ENCODE measurements at regions not wholly inside any gene's neighbourhood (a gene's known extent, or its start where the extent isn't known, plus 50 kb on each side); places are given as distances from the start of the nearest gene placed in this dataset.

GRCh38 chr2:120885749-120886148 is 150.1 kb downstream of the GLI2 start:
- H3K4me1 ChIP-seq = peaks cover 0 to 33% (median 24%) of the 10 kb centered on the region in 4 donors
- peaks cover 0 to 9% (median 0%) of the 10 kb centered on the region in 3 donors for H3K27me3 ChIP-seq
- H3K27ac ChIP-seq = no peak overlapping the region
- H3K4me3 ChIP-seq = no peak overlapping the region
- TF ChIP-seq POLR2AphosphoS5 (IDR thresholded peaks at IDR 0.05) = no peak
- no peak for TF ChIP-seq POLR2A (IDR thresholded peaks at IDR 0.05)
- no peak for TF ChIP-seq EP300 (IDR thresholded peaks at IDR 0.05)
- TF ChIP-seq CTCF (IDR thresholded peaks at IDR 0.05) = no peak
- intact Hi-C loops (cut with DNase I; ENCODE audit: low total_unique reads) = no loop called here
- DNase-seq = no peak
- H3K36me3 ChIP-seq = no peaks in the 10 kb centered on the region
- WGBS, 5 donors = 85 to 95% (median 91%) methylated on average over 4 of the region's 4 CpGs
- H3K9me3 ChIP-seq = no peaks in the 10 kb centered on the region

GRCh38 chr2:120886534-120887319 is 151.1 kb downstream of the GLI2 start:
- WGBS, 5 donors = 56 to 74% (median 66%) methylated on average over 17 to 18 of the region's 18 CpGs
- DNase-seq = peak in 1 of 2 donors; percentile 61
- peaks cover 0 to 9% (median 0%) of the 10 kb centered on the region in 3 donors for H3K27me3 ChIP-seq
- H3K27ac ChIP-seq = no peak overlapping the region
- no peak for TF ChIP-seq POLR2A (IDR thresholded peaks at IDR 0.05)
- no peak for TF ChIP-seq EP300 (IDR thresholded peaks at IDR 0.05)
- no peak for TF ChIP-seq CTCF (IDR thresholded peaks at IDR 0.05)
- no peak for TF ChIP-seq POLR2AphosphoS5 (IDR thresholded peaks at IDR 0.05)
- H3K4me1 ChIP-seq = peaks cover 0 to 33% (median 24%) of the 10 kb centered on the region in 4 donors
- H3K36me3 ChIP-seq = no peaks in the 10 kb centered on the region
- H3K4me3 ChIP-seq = no peak overlapping the region
- H3K9me3 ChIP-seq = no peaks in the 10 kb centered on the region
- intact Hi-C loops (cut with DNase I; ENCODE audit: low total_unique reads) = no loop called here

GRCh38 chr2:120887320-120887697 is 151.6 kb downstream of the GLI2 start:
- WGBS, 5 donors = 29 to 54% (median 34%) methylated on average over 9 to 11 of the region's 11 CpGs
- intact Hi-C loops (cut with DNase I; ENCODE audit: low total_unique reads) = no loop called here

GRCh38 chr2:120887741-120888231 is 152.1 kb downstream of the GLI2 start:
- Histone ChIP-seq H3K9me3 (no peaks in the 10 kb centered on the region), H3K27ac (no peak overlapping the region), H3K4me1 (peaks cover under 1 to 24% (median 19%) of the 10 kb centered on the region in 4 donors), H3K27me3 (peaks cover 0 to 9% (median 0%) of the 10 kb centered on the region in 3 donors), H3K4me3 (no peak overlapping the region), H3K36me3 (no peaks in the 10 kb centered on the region)
- DNase-seq = peak; percentile 46 to 49
- WGBS, 5 donors = 21 to 60% (median 41%) methylated on average over 8 to 14 of the region's 14 CpGs
- intact Hi-C loops (cut with DNase I; ENCODE audit: low total_unique reads) = no loop called here
- TF ChIP-seq EP300 (IDR thresholded peaks at IDR 0.05) = no peak
- TF ChIP-seq POLR2A (IDR thresholded peaks at IDR 0.05) = no peak
- TF ChIP-seq CTCF (IDR thresholded peaks at IDR 0.05) = no peak
- no peak for TF ChIP-seq POLR2AphosphoS5 (IDR thresholded peaks at IDR 0.05)

More at GRCh38 chr2:120887320-120887697, 151.6 kb downstream of the GLI2 start:
- H3K27ac ChIP-seq = no peak overlapping the region
- TF ChIP-seq CTCF (IDR thresholded peaks at IDR 0.05) (no peak), POLR2AphosphoS5 (IDR thresholded peaks at IDR 0.05) (peak in 1 of 3 donors; percentile 10)
- no peaks in the 10 kb centered on the region for H3K9me3 ChIP-seq
- no peaks in the 10 kb centered on the region for H3K36me3 ChIP-seq
- peak; percentile 70 for DNase-seq
- peaks cover 0 to 9% (median 0%) of the 10 kb centered on the region in 3 donors for H3K27me3 ChIP-seq
- H3K4me3 ChIP-seq = no peak overlapping the region
- H3K4me1 ChIP-seq = peaks cover 0 to 27% (median 21%) of the 10 kb centered on the region in 4 donors

Measured in stomach (tissue), 8 donors.